ENCODE measurements at regions not wholly inside any gene's neighbourhood (a gene's known extent, or its start where the extent isn't known, plus 50 kb on each side); places are given as distances from the start of the nearest gene placed in this dataset.

DNA sequence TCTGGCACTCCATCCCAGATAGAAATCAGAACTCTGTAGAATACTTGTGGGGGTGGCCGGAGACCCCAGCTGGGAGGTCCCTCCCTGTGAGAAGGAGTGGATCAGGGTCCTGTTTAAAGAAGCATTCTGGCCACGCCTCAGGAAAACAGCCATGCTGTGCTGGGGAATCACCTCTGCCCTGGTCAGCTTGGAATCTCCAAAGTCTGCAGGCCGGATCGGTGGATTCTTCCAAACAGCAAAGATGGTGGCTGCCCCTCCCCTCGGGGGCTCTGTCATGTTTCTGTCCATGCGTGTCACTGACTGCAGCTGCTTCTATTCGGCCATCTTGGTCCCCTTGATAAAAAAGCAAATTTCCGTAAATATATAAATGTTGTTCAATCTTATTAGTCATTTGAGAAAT is 365.9 kb downstream of the JRKL start:
- CTCF ChIA-PET, result no interaction called here
- Histone ChIP-seq H3K9me3 (ENCODE audit: control extremely low read depth in 1 of 5, control insufficient read depth in 4 of 5, insufficient read depth in 2 of 5, low read depth in 1 of 5, low read length in 4 of 5) (no peaks in the 10 kb centered on the region), H3K4me1 (ENCODE audit: control extremely low read depth in 1 of 4, control insufficient read depth in 4 of 4, insufficient read depth in 4 of 4, low read length in 3 of 4) (no peaks in the 10 kb centered on the region), H3K27me3 (replicated peaks in 2 of 5; ENCODE audit: control insufficient read depth in 4 of 5, insufficient read depth in 5 of 5, low read length in 4 of 5) (no peaks in the 10 kb centered on the region), H3K27ac (ENCODE audit: insufficient read depth in 1 of 2, low read depth in 1 of 2, low read length in 2 of 2, poor library complexity in 1 of 2, severe bottlenecking in 2 of 2) (no peak overlapping the region), H3K36me3 (ENCODE audit: control insufficient read depth in 4 of 4, insufficient read depth in 4 of 4, low read length in 3 of 4) (no peaks in the 10 kb centered on the region), H3K4me3 (ENCODE audit: control insufficient read depth in 1 of 7, extremely low read depth in 1 of 7, insufficient read depth in 4 of 7, low read depth in 2 of 7, low read length in 6 of 7) (no peak overlapping the region)
- 91% methylated on average over 4 of the region's 8 CpGs for WGBS (ENCODE audit: insufficient coverage)
- no peak for DNase-seq
- POLR2A ChIA-PET, result no interaction called here

DNA sequence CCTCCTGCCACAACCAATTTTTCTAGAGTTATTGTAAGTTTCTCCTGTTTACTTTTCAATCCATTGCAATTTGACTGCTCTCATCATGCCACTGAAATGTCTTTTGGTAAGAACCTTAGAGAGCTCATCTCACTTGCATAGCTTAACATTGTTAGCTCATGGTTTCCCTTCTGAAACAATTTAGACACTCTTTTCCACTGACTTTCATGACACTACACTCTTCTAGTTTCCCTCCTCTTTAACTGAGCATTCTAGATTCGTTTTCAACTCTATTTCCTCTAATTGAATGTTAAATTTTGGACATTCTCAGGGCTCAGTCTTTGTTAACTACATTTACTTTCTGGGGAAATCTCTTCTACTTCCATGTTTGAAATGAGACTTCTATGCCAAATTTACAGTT is 369.1 kb downstream of the JRKL start:
- Histone ChIP-seq H3K4me3 (ENCODE audit: control insufficient read depth in 1 of 7, extremely low read depth in 1 of 7, insufficient read depth in 4 of 7, low read depth in 2 of 7, low read length in 6 of 7) (no peak overlapping the region), H3K27ac (ENCODE audit: insufficient read depth in 1 of 2, low read depth in 1 of 2, low read length in 2 of 2, poor library complexity in 1 of 2, severe bottlenecking in 2 of 2) (no peak overlapping the region), H3K9me3 (ENCODE audit: control extremely low read depth in 1 of 5, control insufficient read depth in 4 of 5, insufficient read depth in 2 of 5, low read depth in 1 of 5, low read length in 4 of 5) (no peaks in the 10 kb centered on the region), H3K36me3 (ENCODE audit: control insufficient read depth in 4 of 4, insufficient read depth in 4 of 4, low read length in 3 of 4) (no peaks in the 10 kb centered on the region), H3K27me3 (replicated peaks in 2 of 5; ENCODE audit: control insufficient read depth in 4 of 5, insufficient read depth in 5 of 5, low read length in 4 of 5) (no peaks in the 10 kb centered on the region), H3K4me1 (ENCODE audit: control extremely low read depth in 1 of 4, control insufficient read depth in 4 of 4, insufficient read depth in 4 of 4, low read length in 3 of 4) (no peaks in the 10 kb centered on the region)
- WGBS (ENCODE audit: insufficient coverage), result 43% methylated on average over 1 of the region's 1 CpG
- no peak for DNase-seq
- ChIA-PET CTCF (no interaction called here), POLR2A (no interaction called here)

DNA sequence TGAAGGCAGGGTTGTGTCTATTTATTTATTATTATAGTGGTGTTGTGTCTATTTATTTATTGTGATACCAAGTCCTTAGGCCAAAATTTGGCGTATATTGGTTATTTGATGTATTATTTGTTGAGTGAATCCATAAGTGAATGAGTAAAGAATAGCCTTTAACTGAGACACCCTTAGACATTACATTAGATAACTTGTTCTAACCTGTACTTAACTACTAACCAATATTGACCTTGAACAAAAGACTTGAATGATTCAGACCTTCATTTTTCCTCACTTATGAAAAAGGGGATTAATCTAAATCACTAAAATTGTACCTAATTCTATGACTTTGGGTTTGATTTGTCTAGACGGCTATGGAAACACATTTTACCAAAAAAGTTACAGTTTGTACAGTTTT is 370.5 kb downstream of the JRKL start:
- ChIA-PET CTCF (no interaction called here), POLR2A (no interaction called here)
- Histone ChIP-seq H3K36me3 (ENCODE audit: control insufficient read depth in 4 of 4, insufficient read depth in 4 of 4, low read length in 3 of 4) (no peaks in the 10 kb centered on the region), H3K27me3 (replicated peaks in 2 of 5; ENCODE audit: control insufficient read depth in 4 of 5, insufficient read depth in 5 of 5, low read length in 4 of 5) (no peaks in the 10 kb centered on the region), H3K9me3 (ENCODE audit: control extremely low read depth in 1 of 5, control insufficient read depth in 4 of 5, insufficient read depth in 2 of 5, low read depth in 1 of 5, low read length in 4 of 5) (no peaks in the 10 kb centered on the region), H3K4me3 (ENCODE audit: control insufficient read depth in 1 of 7, extremely low read depth in 1 of 7, insufficient read depth in 4 of 7, low read depth in 2 of 7, low read length in 6 of 7) (no peak overlapping the region), H3K4me1 (ENCODE audit: control extremely low read depth in 1 of 4, control insufficient read depth in 4 of 4, insufficient read depth in 4 of 4, low read length in 3 of 4) (no peaks in the 10 kb centered on the region), H3K27ac (ENCODE audit: insufficient read depth in 1 of 2, low read depth in 1 of 2, low read length in 2 of 2, poor library complexity in 1 of 2, severe bottlenecking in 2 of 2) (no peak overlapping the region)
- no peak for DNase-seq
- no CpG with 5 or more reads among the region's 2 CpGs for WGBS (ENCODE audit: insufficient coverage)

DNA sequence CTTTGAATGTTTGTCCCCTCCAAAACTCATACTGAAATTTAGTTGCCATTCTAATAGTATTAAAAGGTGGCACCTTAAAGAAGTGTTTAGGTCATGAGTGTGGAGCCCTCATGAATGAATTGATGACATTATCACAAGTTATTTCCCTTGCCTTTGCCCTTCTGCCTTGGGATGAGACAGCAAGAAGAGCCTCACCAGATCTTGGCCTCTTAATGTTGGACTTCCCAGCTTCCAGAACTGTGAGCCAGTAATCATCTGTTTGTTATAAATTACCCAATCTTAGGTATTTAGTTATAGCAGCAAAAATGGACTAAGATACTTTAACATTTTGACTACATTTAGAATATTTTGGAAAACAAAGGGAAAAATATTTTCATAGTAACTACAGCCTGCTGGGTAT is 371.0 kb downstream of the JRKL start:
- ChIA-PET CTCF (no interaction called here), POLR2A (no interaction called here)
- Histone ChIP-seq H3K27me3 (replicated peaks in 2 of 5; ENCODE audit: control insufficient read depth in 4 of 5, insufficient read depth in 5 of 5, low read length in 4 of 5) (no peaks in the 10 kb centered on the region), H3K4me3 (ENCODE audit: control insufficient read depth in 1 of 7, extremely low read depth in 1 of 7, insufficient read depth in 4 of 7, low read depth in 2 of 7, low read length in 6 of 7) (no peak overlapping the region), H3K27ac (ENCODE audit: insufficient read depth in 1 of 2, low read depth in 1 of 2, low read length in 2 of 2, poor library complexity in 1 of 2, severe bottlenecking in 2 of 2) (no peak overlapping the region), H3K4me1 (ENCODE audit: control extremely low read depth in 1 of 4, control insufficient read depth in 4 of 4, insufficient read depth in 4 of 4, low read length in 3 of 4) (no peaks in the 10 kb centered on the region), H3K36me3 (ENCODE audit: control insufficient read depth in 4 of 4, insufficient read depth in 4 of 4, low read length in 3 of 4) (no peaks in the 10 kb centered on the region), H3K9me3 (ENCODE audit: control extremely low read depth in 1 of 5, control insufficient read depth in 4 of 5, insufficient read depth in 2 of 5, low read depth in 1 of 5, low read length in 4 of 5) (no peaks in the 10 kb centered on the region)
- DNase-seq, result no peak

DNA sequence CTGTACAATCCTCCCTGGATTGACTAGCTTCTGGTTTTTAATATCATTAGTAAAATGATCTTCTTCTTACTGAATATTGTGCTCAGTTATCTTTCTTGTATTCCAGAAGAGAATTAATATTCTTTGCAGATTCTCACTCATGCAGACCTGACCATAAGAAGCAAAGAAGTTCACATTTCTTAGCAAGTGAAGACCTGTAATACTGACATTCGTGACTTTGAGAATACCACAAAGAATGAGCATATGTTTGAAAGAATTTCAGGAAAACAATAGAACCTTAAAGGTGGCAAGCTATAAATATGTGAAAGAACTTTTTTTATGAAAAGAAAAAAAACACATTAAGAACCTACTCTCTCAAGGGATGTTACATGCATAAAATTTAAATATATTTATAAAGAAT is 371.6 kb downstream of the JRKL start:
- Histone ChIP-seq H3K27ac (ENCODE audit: insufficient read depth in 1 of 2, low read depth in 1 of 2, low read length in 2 of 2, poor library complexity in 1 of 2, severe bottlenecking in 2 of 2) (no peak overlapping the region), H3K27me3 (replicated peaks in 2 of 5; ENCODE audit: control insufficient read depth in 4 of 5, insufficient read depth in 5 of 5, low read length in 4 of 5) (no peaks in the 10 kb centered on the region), H3K36me3 (ENCODE audit: control insufficient read depth in 4 of 4, insufficient read depth in 4 of 4, low read length in 3 of 4) (no peaks in the 10 kb centered on the region), H3K4me3 (ENCODE audit: control insufficient read depth in 1 of 7, extremely low read depth in 1 of 7, insufficient read depth in 4 of 7, low read depth in 2 of 7, low read length in 6 of 7) (no peak overlapping the region), H3K9me3 (ENCODE audit: control extremely low read depth in 1 of 5, control insufficient read depth in 4 of 5, insufficient read depth in 2 of 5, low read depth in 1 of 5, low read length in 4 of 5) (peaks cover 0 to 2% (median 0%) of the 10 kb centered on the region in 5 experiments), H3K4me1 (ENCODE audit: control extremely low read depth in 1 of 4, control insufficient read depth in 4 of 4, insufficient read depth in 4 of 4, low read length in 3 of 4) (no peaks in the 10 kb centered on the region)
- no peak for DNase-seq
- ChIA-PET POLR2A (no interaction called here), CTCF (no interaction called here)
- no CpG with 5 or more reads among the region's 1 CpG for WGBS (ENCODE audit: insufficient coverage)

DNA sequence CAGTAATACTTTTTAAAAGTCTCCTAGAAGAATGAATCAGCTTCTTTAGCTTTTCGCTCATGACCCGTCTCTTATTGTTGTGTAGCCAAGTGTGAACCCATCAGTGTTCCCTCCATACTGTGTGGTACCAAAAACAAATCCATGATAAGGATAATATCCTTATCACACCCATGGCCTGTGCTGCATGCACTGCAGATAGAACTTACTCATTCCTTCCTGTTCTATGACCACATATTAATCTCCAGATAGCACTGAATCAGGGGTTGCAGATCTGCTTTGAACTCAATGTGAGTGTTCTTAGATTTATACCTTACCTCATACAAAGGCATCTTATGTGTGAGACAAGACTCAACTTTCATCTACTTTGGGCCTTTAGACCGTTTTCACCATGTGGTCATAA is 373.4 kb downstream of the JRKL start:
- no peak overlapping the region for H3K27ac ChIP-seq (ENCODE audit: insufficient read depth in 1 of 2, low read depth in 1 of 2, low read length in 2 of 2, poor library complexity in 1 of 2, severe bottlenecking in 2 of 2)
- no peaks in the 10 kb centered on the region for H3K36me3 ChIP-seq (ENCODE audit: control insufficient read depth in 4 of 4, insufficient read depth in 4 of 4, low read length in 3 of 4)
- H3K27me3 ChIP-seq (replicated peaks in 2 of 5; ENCODE audit: control insufficient read depth in 4 of 5, insufficient read depth in 5 of 5, low read length in 4 of 5), result no peaks in the 10 kb centered on the region
- H3K4me3 ChIP-seq (ENCODE audit: control insufficient read depth in 1 of 7, extremely low read depth in 1 of 7, insufficient read depth in 4 of 7, low read depth in 2 of 7, low read length in 6 of 7), result no peak overlapping the region
- DNase-seq, result no peak
- CTCF ChIA-PET, result no interaction called here
- peaks cover 0 to 2% (median 0%) of the 10 kb centered on the region in 5 experiments for H3K9me3 ChIP-seq (ENCODE audit: control extremely low read depth in 1 of 5, control insufficient read depth in 4 of 5, insufficient read depth in 2 of 5, low read depth in 1 of 5, low read length in 4 of 5)
- WGBS (ENCODE audit: insufficient coverage), result 75% methylated on average over 2 of the region's 3 CpGs
- no peaks in the 10 kb centered on the region for H3K4me1 ChIP-seq (ENCODE audit: control extremely low read depth in 1 of 4, control insufficient read depth in 4 of 4, insufficient read depth in 4 of 4, low read length in 3 of 4)
- POLR2A ChIA-PET, result no interaction called here

DNA sequence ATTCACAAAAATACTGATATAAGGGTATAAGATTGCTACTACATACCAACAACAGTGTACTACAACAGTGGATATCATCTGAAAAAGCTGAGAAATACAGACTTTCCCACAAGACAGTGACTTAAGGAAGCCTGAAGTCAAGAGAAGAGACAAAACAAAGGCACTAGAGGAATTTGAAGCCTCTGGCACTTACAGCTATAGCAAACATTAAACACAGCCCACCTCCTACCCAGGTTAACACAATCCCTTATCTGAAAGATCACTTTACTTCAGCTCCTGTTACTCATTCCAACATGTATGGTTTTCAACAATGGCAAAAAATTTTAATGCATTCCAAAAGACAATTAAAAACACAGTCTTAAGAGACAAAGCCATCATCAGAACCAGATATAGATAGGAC is 388.5 kb downstream of the JRKL start:
- Histone ChIP-seq H3K36me3 (ENCODE audit: control insufficient read depth in 4 of 4, insufficient read depth in 4 of 4, low read length in 3 of 4) (no peaks in the 10 kb centered on the region), H3K27ac (ENCODE audit: insufficient read depth in 1 of 2, low read depth in 1 of 2, low read length in 2 of 2, poor library complexity in 1 of 2, severe bottlenecking in 2 of 2) (no peak overlapping the region), H3K4me1 (ENCODE audit: control extremely low read depth in 1 of 4, control insufficient read depth in 4 of 4, insufficient read depth in 4 of 4, low read length in 3 of 4) (no peaks in the 10 kb centered on the region), H3K4me3 (ENCODE audit: control insufficient read depth in 1 of 7, extremely low read depth in 1 of 7, insufficient read depth in 4 of 7, low read depth in 2 of 7, low read length in 6 of 7) (no peak overlapping the region), H3K9me3 (ENCODE audit: control extremely low read depth in 1 of 5, control insufficient read depth in 4 of 5, insufficient read depth in 2 of 5, low read depth in 1 of 5, low read length in 4 of 5) (no peaks in the 10 kb centered on the region), H3K27me3 (replicated peaks in 2 of 5; ENCODE audit: control insufficient read depth in 4 of 5, insufficient read depth in 5 of 5, low read length in 4 of 5) (no peaks in the 10 kb centered on the region)
- ChIA-PET POLR2A (no interaction called here), CTCF (no interaction called here)
- no peak for DNase-seq

DNA sequence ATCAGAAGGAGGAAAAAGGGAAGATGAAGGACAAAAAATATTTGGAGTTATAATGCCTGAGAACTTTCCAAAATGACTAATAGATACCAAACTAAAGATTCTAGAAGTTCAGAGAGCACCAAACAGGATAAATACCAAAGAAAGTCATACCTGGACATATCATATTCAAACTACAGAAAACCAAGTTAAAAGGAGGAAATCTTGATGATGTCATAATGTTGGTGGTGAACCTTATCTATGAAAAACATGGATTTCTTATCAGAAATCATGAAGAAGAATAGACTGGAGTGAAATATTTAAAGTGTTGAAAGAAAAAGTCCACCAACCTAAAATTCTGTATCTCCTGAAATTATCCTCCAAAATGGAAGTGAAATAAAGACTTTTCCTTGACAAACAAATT is 389.2 kb downstream of the JRKL start:
- no peak overlapping the region for H3K4me3 ChIP-seq (ENCODE audit: control insufficient read depth in 1 of 7, extremely low read depth in 1 of 7, insufficient read depth in 4 of 7, low read depth in 2 of 7, low read length in 6 of 7)
- CTCF ChIA-PET, result no interaction called here
- H3K9me3 ChIP-seq (ENCODE audit: control extremely low read depth in 1 of 5, control insufficient read depth in 4 of 5, insufficient read depth in 2 of 5, low read depth in 1 of 5, low read length in 4 of 5), result no peaks in the 10 kb centered on the region
- H3K27ac ChIP-seq (ENCODE audit: insufficient read depth in 1 of 2, low read depth in 1 of 2, low read length in 2 of 2, poor library complexity in 1 of 2, severe bottlenecking in 2 of 2), result no peak overlapping the region
- POLR2A ChIA-PET, result no interaction called here
- H3K36me3 ChIP-seq (ENCODE audit: control insufficient read depth in 4 of 4, insufficient read depth in 4 of 4, low read length in 3 of 4), result no peaks in the 10 kb centered on the region
- no peaks in the 10 kb centered on the region for H3K4me1 ChIP-seq (ENCODE audit: control extremely low read depth in 1 of 4, control insufficient read depth in 4 of 4, insufficient read depth in 4 of 4, low read length in 3 of 4)
- no peak for DNase-seq
- no peaks in the 10 kb centered on the region for H3K27me3 ChIP-seq (replicated peaks in 2 of 5; ENCODE audit: control insufficient read depth in 4 of 5, insufficient read depth in 5 of 5, low read length in 4 of 5)

Measured in common myeloid progenitor, CD34-positive (primary cell).